Bone marrow (tissue), 2 donors: ENCODE measurements at regions not wholly inside any gene's neighbourhood (a gene's known extent, or its start where the extent isn't known, plus 50 kb on each side); places are given as distances from the start of the nearest gene placed in this dataset.
"Not testable (repeated sequence)": the region's sequence is repeated elsewhere in the genome, so short reads cannot be mapped to it uniquely, and the experiment has no call there.

Experiments used
- DNase-seq, 2 donors: peaks; one replicate each; lab custom pipeline; 2025; lab: John Stamatoyannopoulos, UW

- DNase-seq = no peak
Measured at GRCh38 chr2:220779931-220780330, 792.2 kb downstream of the EPHA4 start.

GRCh38 chr2:220781622-220782241, 790.4 kb downstream of the EPHA4 start:
- DNase-seq = no peak

GRCh38 chr2:220782609-220783113, 789.4 kb downstream of the EPHA4 start:
- no peak for DNase-seq

- no peak for DNase-seq
Measured at GRCh38 chr2:220783671-220784070, 788.4 kb downstream of the EPHA4 start.

GRCh38 chr2:220785178-220785577, 786.9 kb downstream of the EPHA4 start:
- no peak for DNase-seq

- DNase-seq = no peak
Measured at GRCh38 chr2:220786216-220786615, 785.9 kb downstream of the EPHA4 start.

- DNase-seq = no peak
Measured at GRCh38 chr2:220787251-220787650, 784.9 kb downstream of the EPHA4 start.

- DNase-seq = no peak
Measured at GRCh38 chr2:220789961-220790360, 782.1 kb downstream of the EPHA4 start.

- no peak for DNase-seq
Measured at GRCh38 chr2:220795705-220796104, 776.4 kb downstream of the EPHA4 start.

GRCh38 chr2:220811115-220811514, 761.0 kb downstream of the EPHA4 start:
- no peak for DNase-seq

- DNase-seq = no peak
Measured at GRCh38 chr2:220811952-220812570, 760.0 kb downstream of the EPHA4 start.

- no peak for DNase-seq
Measured at GRCh38 chr2:220814441-220814840, 757.7 kb downstream of the EPHA4 start.

GRCh38 chr2:220815698-220816097, 756.4 kb downstream of the EPHA4 start:
- no peak for DNase-seq

GRCh38 chr2:220821683-220822082, 750.4 kb downstream of the EPHA4 start:
- DNase-seq = no peak

GRCh38 chr2:220823590-220823989, 748.5 kb downstream of the EPHA4 start:
- not testable (repeated sequence) for DNase-seq

- DNase-seq = no peak
Measured at GRCh38 chr2:220833446-220833845, 738.7 kb downstream of the EPHA4 start.

GRCh38 chr2:220835583-220835982, 736.5 kb downstream of the EPHA4 start:
- no peak for DNase-seq

GRCh38 chr2:220837226-220837625, 734.9 kb downstream of the EPHA4 start:
- DNase-seq = no peak

- no peak for DNase-seq
Measured at GRCh38 chr2:220842901-220843665, 729.0 kb downstream of the EPHA4 start.

- DNase-seq = no peak
Measured at GRCh38 chr2:220845766-220846273, 726.3 kb downstream of the EPHA4 start.

- DNase-seq = no peak
Measured at GRCh38 chr2:220847006-220847405, 725.1 kb downstream of the EPHA4 start.

- DNase-seq = no peak
Measured at GRCh38 chr2:220847589-220847988, 724.5 kb downstream of the EPHA4 start.

- no peak for DNase-seq
Measured at GRCh38 chr2:220849433-220849832, 722.7 kb downstream of the EPHA4 start.
